Bronchial epithelial cell (primary cell): ENCODE measurements at regions not wholly inside any gene's neighbourhood (a gene's known extent, or its start where the extent isn't known, plus 50 kb on each side); places are given as distances from the start of the nearest gene placed in this dataset.

Source experiments
- DNase-seq: peaks from one replicate; pipeline ENCODE4 v3.0.0-alpha.2; 2010; ENCODE audit warnings: low read depth
- FAIRE-seq: peaks from 2 replicates; lab custom pipeline; 2011; peaks lifted over from hg19 to GRCh38; lab: Jason Lieb, UNC
- H3K27me3 ChIP-seq: 2 replicates; pipeline ENCODE4 v1.5.1; 2011; ENCODE audit warnings: low read length; ENCODE audit not compliant: control insufficient read depth, insufficient read depth
- H3K36me3 ChIP-seq: 2 replicates; pipeline ENCODE4 v1.5.1; 2011; ENCODE audit warnings: low read length; ENCODE audit not compliant: control insufficient read depth, insufficient read depth
- H3K4me3 ChIP-seq: 2 replicates; pipeline ENCODE4 v1.5.1; 2011; ENCODE audit warnings: mild to moderate bottlenecking, low read depth, low read length, control low read depth
- TF ChIP-seq, protein P1 (sequence below): IDR thresholded peaks from 2 replicates; pipeline ENCODE4 v1.5.1; 2011; ENCODE audit warnings: mild to moderate bottlenecking, moderate library complexity, low read length, control low read depth, inconsistent platforms; ENCODE audit not compliant: insufficient read depth, severe bottlenecking

- Histone ChIP-seq H3K27me3 (no peaks in the 10 kb centered on the region), H3K36me3 (no peaks in the 10 kb centered on the region), H3K4me3 (no peak overlapping the region)
- TF ChIP-seq, protein P1, sequence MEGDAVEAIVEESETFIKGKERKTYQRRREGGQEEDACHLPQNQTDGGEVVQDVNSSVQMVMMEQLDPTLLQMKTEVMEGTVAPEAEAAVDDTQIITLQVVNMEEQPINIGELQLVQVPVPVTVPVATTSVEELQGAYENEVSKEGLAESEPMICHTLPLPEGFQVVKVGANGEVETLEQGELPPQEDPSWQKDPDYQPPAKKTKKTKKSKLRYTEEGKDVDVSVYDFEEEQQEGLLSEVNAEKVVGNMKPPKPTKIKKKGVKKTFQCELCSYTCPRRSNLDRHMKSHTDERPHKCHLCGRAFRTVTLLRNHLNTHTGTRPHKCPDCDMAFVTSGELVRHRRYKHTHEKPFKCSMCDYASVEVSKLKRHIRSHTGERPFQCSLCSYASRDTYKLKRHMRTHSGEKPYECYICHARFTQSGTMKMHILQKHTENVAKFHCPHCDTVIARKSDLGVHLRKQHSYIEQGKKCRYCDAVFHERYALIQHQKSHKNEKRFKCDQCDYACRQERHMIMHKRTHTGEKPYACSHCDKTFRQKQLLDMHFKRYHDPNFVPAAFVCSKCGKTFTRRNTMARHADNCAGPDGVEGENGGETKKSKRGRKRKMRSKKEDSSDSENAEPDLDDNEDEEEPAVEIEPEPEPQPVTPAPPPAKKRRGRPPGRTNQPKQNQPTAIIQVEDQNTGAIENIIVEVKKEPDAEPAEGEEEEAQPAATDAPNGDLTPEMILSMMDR = no peak
- no peak for FAIRE-seq
- no peak for DNase-seq
Observed at GRCh38 chr20:24880356-24880755, 68.7 kb upstream of the CST7 start.

DNA sequence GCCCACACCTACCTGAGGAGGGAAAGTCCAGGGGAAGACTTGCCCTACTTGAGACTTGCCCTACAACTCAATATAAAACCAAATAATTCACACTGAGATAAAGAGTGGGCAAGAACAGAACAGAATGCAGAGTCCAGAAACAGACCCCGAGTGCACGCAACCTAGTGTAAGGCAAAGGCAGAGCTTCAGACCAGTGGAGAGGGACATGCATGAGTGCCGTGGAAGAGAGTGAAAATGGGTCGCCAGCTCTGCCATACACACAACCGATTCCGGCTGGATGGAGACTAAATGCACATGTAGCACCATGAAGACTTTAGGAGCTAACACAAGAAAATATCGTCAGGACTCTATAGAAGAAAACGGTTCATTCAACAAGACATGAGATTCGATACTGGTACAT is 58.8 kb upstream of the CST7 start:
- DNase-seq = no peak
- Histone ChIP-seq H3K36me3 (no peaks in the 10 kb centered on the region), H3K4me3 (no peak overlapping the region), H3K27me3 (no peaks in the 10 kb centered on the region)
- TF ChIP-seq, protein P1 = no peak
- FAIRE-seq = peak; percentile 40

DNA sequence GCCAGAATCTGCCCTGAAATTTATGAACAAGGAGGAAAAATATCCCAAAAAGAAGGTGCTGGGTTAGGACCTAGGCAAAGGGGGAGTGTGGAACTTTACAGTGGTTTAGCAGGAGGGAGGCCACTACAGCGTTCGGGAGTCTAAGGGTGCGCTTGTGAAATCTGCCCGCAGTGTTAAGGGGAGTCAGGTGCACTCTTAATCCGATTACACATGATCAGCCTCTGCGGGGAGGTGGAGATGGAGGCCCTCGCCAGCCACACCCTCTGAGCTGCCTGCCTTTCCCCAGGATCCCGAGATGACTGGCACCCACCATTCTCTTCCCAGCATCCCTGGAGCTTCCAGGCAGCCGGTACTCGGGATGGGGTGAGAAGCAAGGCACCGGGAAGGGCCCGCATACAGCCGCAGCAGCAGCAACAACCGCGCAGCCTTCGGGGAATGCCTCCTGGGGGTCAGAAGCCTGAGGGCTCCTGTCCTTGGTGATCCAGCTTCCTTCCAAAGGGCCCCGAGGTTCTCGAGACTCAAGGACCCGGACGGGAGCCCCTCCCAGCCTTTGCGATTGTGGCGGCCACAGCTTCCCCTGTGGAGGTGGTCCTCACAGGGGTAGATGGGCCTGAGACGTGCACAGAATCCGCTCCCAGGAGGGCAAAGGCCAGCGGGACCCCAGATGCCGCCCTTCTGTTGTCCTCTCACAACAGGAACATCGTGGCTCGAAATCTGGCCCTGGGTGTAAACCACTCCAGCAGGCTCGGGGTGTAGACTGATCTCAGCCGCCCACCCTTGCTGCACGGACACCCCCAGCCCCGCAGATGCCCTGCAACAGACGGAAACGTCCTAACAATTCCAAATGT is 57.3 kb upstream of the CST7 start:
- DNase-seq = no peak
- FAIRE-seq = no peak
- Histone ChIP-seq H3K27me3 (no peaks in the 10 kb centered on the region), H3K4me3 (no peak overlapping the region), H3K36me3 (no peaks in the 10 kb centered on the region)
- TF ChIP-seq, protein P1 = no peak

GRCh38 chr20:24892522-24892921 is 56.5 kb upstream of the CST7 start:
- no peaks in the 10 kb centered on the region for H3K36me3 ChIP-seq
- TF ChIP-seq, protein P1 = no peak
- no peak overlapping the region for H3K4me3 ChIP-seq
- no peaks in the 10 kb centered on the region for H3K27me3 ChIP-seq
- DNase-seq = no peak
- no peak for FAIRE-seq

DNA sequence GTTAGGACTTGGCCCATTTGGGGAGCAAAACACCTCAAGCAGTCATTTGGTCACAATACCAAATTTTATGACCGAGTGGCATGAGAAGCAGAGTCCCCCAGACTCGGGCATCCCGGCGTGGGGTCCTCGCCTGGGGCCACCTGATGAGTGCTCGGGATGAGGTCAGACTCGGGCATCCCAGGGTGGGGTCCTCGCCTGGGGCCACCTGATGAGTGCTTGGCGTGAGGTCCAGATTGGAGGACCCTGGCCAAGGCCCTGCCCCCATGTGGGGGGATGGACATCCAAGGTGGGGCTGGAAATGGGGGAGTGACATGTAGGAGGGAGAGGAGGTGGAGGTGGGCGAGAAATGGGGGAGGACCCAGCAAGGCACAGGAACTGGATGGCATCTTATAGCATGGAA is 56.1 kb upstream of the CST7 start:
- TF ChIP-seq, protein P1 = no peak
- no peak for FAIRE-seq

More for the DNA sequence above, 56.1 kb upstream of the CST7 start:
- Histone ChIP-seq H3K36me3 (no peaks in the 10 kb centered on the region), H3K27me3 (no peaks in the 10 kb centered on the region), H3K4me3 (no peak overlapping the region)
- no peak for DNase-seq
